ENCODE measurements at regions not wholly inside any gene's neighbourhood (a gene's known extent, or its start where the extent isn't known, plus 50 kb on each side); places are given as distances from the start of the nearest gene placed in this dataset.

DNA sequence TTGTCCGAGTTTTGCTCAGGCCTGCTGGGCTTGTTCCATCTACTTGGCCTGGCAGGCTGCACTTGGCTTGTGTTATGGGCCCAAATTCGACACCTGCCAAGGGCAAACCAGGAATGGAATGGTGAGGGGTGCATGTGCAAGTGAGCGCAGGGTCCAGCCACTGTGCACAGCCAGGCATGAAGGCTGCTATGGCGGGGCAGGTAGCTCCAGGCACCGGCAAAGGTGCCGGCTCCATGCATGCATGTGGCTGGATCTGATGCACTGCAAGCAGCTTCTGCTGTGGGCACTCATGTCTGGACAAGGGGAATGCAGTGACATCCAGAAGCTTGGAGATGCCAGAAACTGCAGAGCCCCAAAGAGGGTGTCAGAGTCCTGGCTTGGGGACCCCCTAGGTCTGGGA, 463.0 kb downstream of the EPHA3 start (continued):
- TF ChIP-seq, protein P1, sequence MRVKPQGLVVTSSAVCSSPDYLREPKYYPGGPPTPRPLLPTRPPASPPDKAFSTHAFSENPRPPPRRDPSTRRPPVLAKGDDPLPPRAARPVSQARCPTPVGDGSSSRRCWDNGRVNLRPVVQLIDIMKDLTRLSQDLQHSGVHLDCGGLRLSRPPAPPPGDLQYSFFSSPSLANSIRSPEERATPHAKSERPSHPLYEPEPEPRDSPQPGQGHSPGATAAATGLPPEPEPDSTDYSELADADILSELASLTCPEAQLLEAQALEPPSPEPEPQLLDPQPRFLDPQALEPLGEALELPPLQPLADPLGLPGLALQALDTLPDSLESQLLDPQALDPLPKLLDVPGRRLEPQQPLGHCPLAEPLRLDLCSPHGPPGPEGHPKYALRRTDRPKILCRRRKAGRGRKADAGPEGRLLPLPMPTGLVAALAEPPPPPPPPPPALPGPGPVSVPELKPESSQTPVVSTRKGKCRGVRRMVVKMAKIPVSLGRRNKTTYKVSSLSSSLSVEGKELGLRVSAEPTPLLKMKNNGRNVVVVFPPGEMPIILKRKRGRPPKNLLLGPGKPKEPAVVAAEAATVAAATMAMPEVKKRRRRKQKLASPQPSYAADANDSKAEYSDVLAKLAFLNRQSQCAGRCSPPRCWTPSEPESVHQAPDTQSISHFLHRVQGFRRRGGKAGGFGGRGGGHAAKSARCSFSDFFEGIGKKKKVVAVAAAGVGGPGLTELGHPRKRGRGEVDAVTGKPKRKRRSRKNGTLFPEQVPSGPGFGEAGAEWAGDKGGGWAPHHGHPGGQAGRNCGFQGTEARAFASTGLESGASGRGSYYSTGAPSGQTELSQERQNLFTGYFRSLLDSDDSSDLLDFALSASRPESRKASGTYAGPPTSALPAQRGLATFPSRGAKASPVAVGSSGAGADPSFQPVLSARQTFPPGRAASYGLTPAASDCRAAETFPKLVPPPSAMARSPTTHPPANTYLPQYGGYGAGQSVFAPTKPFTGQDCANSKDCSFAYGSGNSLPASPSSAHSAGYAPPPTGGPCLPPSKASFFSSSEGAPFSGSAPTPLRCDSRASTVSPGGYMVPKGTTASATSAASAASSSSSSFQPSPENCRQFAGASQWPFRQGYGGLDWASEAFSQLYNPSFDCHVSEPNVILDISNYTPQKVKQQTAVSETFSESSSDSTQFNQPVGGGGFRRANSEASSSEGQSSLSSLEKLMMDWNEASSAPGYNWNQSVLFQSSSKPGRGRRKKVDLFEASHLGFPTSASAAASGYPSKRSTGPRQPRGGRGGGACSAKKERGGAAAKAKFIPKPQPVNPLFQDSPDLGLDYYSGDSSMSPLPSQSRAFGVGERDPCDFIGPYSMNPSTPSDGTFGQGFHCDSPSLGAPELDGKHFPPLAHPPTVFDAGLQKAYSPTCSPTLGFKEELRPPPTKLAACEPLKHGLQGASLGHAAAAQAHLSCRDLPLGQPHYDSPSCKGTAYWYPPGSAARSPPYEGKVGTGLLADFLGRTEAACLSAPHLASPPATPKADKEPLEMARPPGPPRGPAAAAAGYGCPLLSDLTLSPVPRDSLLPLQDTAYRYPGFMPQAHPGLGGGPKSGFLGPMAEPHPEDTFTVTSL (CRISPR knock-in tag; IDR thresholded peaks at IDR 0.05; ENCODE audit: borderline replicate concordance): no peak
- no peak for TF ChIP-seq HOXA7 (CRISPR knock-in tag; IDR thresholded peaks at IDR 0.05)
- TF ChIP-seq ZNF678 (CRISPR knock-in tag; IDR thresholded peaks at IDR 0.05): no peak
- no peak for TF ChIP-seq KAT2B (IDR thresholded peaks at IDR 0.05; ENCODE audit: borderline replicate concordance, low read depth, low read length)

DNA sequence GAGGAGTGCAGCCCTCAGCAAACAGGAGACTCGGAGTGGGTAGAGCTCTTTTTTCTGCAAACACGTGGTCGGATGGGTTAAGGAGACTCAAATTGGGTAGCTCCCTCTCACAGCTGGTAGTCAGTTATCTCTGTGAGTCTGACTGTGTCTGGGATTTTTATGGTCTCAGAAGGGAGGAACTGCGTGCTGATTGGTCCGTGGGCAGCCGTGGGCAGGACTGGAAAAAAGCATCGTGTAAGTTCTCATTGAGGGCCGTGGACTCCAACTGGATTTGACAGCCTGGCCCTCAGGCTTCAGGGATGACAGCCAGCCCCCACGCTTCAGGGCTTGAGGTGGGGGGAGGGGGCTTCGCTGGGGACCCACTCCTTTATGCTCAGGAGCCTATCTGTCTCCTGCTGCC, 463.9 kb downstream of the EPHA3 start:
- Histone ChIP-seq H3K9ac (ENCODE audit: insufficient read depth, low read depth, low read length) (no peak overlapping the region), H3K79me2 (ENCODE audit: insufficient read depth, low read length) (no peaks in the 10 kb centered on the region), H2AFZ (ENCODE audit: low read length) (no peak overlapping the region), H3K4me3 (replicated peaks in 1 of 3; ENCODE audit: insufficient read depth in 1 of 3, low read depth in 2 of 3, low read length in 3 of 3) (no peak overlapping the region), H3K9me3 (ENCODE audit: low read length) (no peaks in the 10 kb centered on the region), H3K4me2 (ENCODE audit: low read depth, low read length) (no peak overlapping the region), H3K27me3 (ENCODE audit: control insufficient read depth in 1 of 2, insufficient read depth in 2 of 2, low read length in 2 of 2) (no peaks in the 10 kb centered on the region), H3K36me3 (replicated peaks in 1 of 2; ENCODE audit: control insufficient read depth in 1 of 2, insufficient read depth in 2 of 2, low read length in 2 of 2) (no peaks in the 10 kb centered on the region), H3K27ac (ENCODE audit: extremely low read length, insufficient read depth, low read length) (no peak overlapping the region), H4K20me1 (ENCODE audit: insufficient read depth, low read length) (no peaks in the 10 kb centered on the region), H3K4me1 (ENCODE audit: insufficient read depth, low read length) (no peaks in the 10 kb centered on the region)
- FAIRE-seq: no peak
- intact Hi-C loops (cut with micrococcal nuclease; ENCODE audit: unreplicated experiment) (no loop called here), in situ Hi-C loops (cut with HindIII; ENCODE audit: extremely low pct_ligation_motif_present, low pct_unique_long_range_greater_than_20kb) (loop anchor here (25.0 kb wide), 1 partner anchor 266 kb away; no protein-coding TSS in a partner anchor)
- TF ChIP-seq ZKSCAN1 (IDR thresholded peaks at IDR 0.05; ENCODE audit: low read length) (no peak), GATA4 (IDR thresholded peaks at IDR 0.05; ENCODE audit: borderline replicate concordance, low read depth) (no peak), PHF8 (CRISPR knock-in tag; IDR thresholded peaks at IDR 0.05) (no peak), ZNF75D (CRISPR knock-in tag; IDR thresholded peaks at IDR 0.05; ENCODE audit: borderline replicate concordance) (no peak), ZFP36L1 (CRISPR knock-in tag; IDR thresholded peaks at IDR 0.05) (no peak), KAT8 (CRISPR knock-in tag; IDR thresholded peaks at IDR 0.05) (no peak), TBP (CRISPR knock-in tag; IDR thresholded peaks at IDR 0.05) (no peak)
- POLR2A ChIA-PET: no interaction called here
- WGBS (ENCODE audit: low lambda C conversion rate): 18% methylated on average over 5 of the region's 10 CpGs
- no peak for ATAC-seq
- BruUV-seq (replicated peaks): no TSS peak
- no peak for DNase-seq (ENCODE audit: low spot score)
- CTCF ChIA-PET (ENCODE audit: low intra/inter-chr PET ratio, low total read pairs): no interaction called here

Measured in HepG2 (cell line).